H9 (cell line): ENCODE measurements at regions not wholly inside any gene's neighbourhood (a gene's known extent, or its start where the extent isn't known, plus 50 kb on each side); places are given as distances from the start of the nearest gene placed in this dataset.

Experiments
- DNase-seq: peaks from one replicate; pipeline ENCODE4 v3.0.0-alpha.2; 2017
- H2AFZ ChIP-seq: one replicate; pipeline ENCODE4 v1.6.1; 2013; ENCODE audit warnings: mild to moderate bottlenecking, low read length, control low read depth, moderate library complexity
- H2AK5ac ChIP-seq: 2 replicates; pipeline ENCODE4 v1.6.1; 2013; ENCODE audit warnings: low read length, control low read depth, mixed read lengths; ENCODE audit not compliant: insufficient read length
- H2BK120ac ChIP-seq: one replicate; pipeline ENCODE4 v1.6.1; 2013; ENCODE audit warnings: low read depth, mild to moderate bottlenecking, low read length, control low read depth, inconsistent platforms; ENCODE audit not compliant: poor library complexity, severe bottlenecking
- H2BK12ac ChIP-seq: 2 replicates; pipeline ENCODE4 v1.6.1; 2013; ENCODE audit warnings: low read length, control low read depth, mixed read lengths, low read depth; ENCODE audit not compliant: insufficient read length
- H2BK15ac ChIP-seq: 2 replicates; pipeline ENCODE4 v1.6.1; 2013; ENCODE audit warnings: low read depth, low read length, control low read depth
- H2BK20ac ChIP-seq: one replicate; pipeline ENCODE4 v1.6.1; 2013; ENCODE audit warnings: low read depth, mild to moderate bottlenecking, low read length, control low read depth, inconsistent platforms; ENCODE audit not compliant: poor library complexity, severe bottlenecking
- H2BK5ac ChIP-seq: 2 replicates; pipeline ENCODE4 v1.6.1; 2013; ENCODE audit warnings: low read length, control low read depth, mixed read lengths; ENCODE audit not compliant: insufficient read length
- H3K14ac ChIP-seq: 2 replicates; pipeline ENCODE4 v1.6.1; 2013; ENCODE audit warnings: low read length, control low read depth; ENCODE audit not compliant: insufficient read depth
- H3K18ac ChIP-seq: 2 replicates; pipeline ENCODE4 v1.6.1; 2013; ENCODE audit warnings: low read depth, mild to moderate bottlenecking, mixed read lengths, low read length, control low read depth; ENCODE audit not compliant: insufficient read length
- H3K23ac ChIP-seq: 2 replicates; pipeline ENCODE4 v1.6.1; 2013; ENCODE audit warnings: low read length, control low read depth, mixed read lengths, low read depth; ENCODE audit not compliant: insufficient read length
- H3K23me2 ChIP-seq: 2 replicates; pipeline ENCODE4 v1.6.1; 2013; ENCODE audit warnings: low read depth, mild to moderate bottlenecking, mixed read lengths, low read length, control low read depth; ENCODE audit not compliant: insufficient read length, poor library complexity, severe bottlenecking
- H3K27ac ChIP-seq: 2 replicates; pipeline ENCODE4 v1.5.1; 2013; ENCODE audit warnings: low read length, control low read depth, mixed read lengths, low read depth; ENCODE audit not compliant: insufficient read length
- H3K27me3 ChIP-seq: 2 replicates; pipeline ENCODE4 v1.6.1; 2013; ENCODE audit warnings: low read length, control low read depth, inconsistent platforms; ENCODE audit not compliant: insufficient read depth
- H3K4ac ChIP-seq: 2 replicates; pipeline ENCODE4 v1.6.1; 2013; ENCODE audit warnings: low read depth, mild to moderate bottlenecking, control low read depth, inconsistent platforms, low read length, moderate library complexity
- H3K4me1 ChIP-seq: 2 replicates; pipeline ENCODE4 v1.6.1; 2013; ENCODE audit warnings: low read length, control low read depth, inconsistent platforms; ENCODE audit not compliant: insufficient read depth
- H3K4me2 ChIP-seq: 2 replicates; pipeline ENCODE4 v1.6.1; 2013; ENCODE audit warnings: low read length, control low read depth, mixed read lengths; ENCODE audit not compliant: insufficient read length, insufficient read depth
- H3K56ac ChIP-seq: 2 replicates; pipeline ENCODE4 v1.6.1; 2013; ENCODE audit warnings: low read depth, mild to moderate bottlenecking, mixed read lengths, low read length, control low read depth; ENCODE audit not compliant: insufficient read length
- H3K79me1 ChIP-seq: 2 replicates; pipeline ENCODE4 v1.6.1; 2013; ENCODE audit warnings: low read depth, mild to moderate bottlenecking, moderate library complexity, low read length, control low read depth, inconsistent platforms; ENCODE audit not compliant: insufficient read depth, poor library complexity, severe bottlenecking
- H3K79me2 ChIP-seq: 2 replicates; pipeline ENCODE4 v1.6.1; 2013; ENCODE audit warnings: low read length, control low read depth, inconsistent platforms; ENCODE audit not compliant: insufficient read depth
- H3K9ac ChIP-seq: 2 replicates; pipeline ENCODE4 v1.6.1; 2013; ENCODE audit warnings: low read length, control low read depth, mixed read lengths; ENCODE audit not compliant: insufficient read length; ENCODE audit errors: extremely low read depth
- H3K9me3 ChIP-seq: one replicate; pipeline ENCODE4 v1.6.1; 2013; ENCODE audit warnings: low read depth, low read length, inconsistent platforms; ENCODE audit not compliant: control insufficient read depth
- H3T11ph ChIP-seq: one replicate; pipeline ENCODE4 v1.6.1; 2013; ENCODE audit warnings: mild to moderate bottlenecking, low read length, control low read depth, inconsistent platforms
- H4K20me1 ChIP-seq: one replicate; pipeline ENCODE4 v1.6.1; 2013; ENCODE audit not compliant: control insufficient read depth, insufficient read length, insufficient read depth
- H4K5ac ChIP-seq: 2 replicates; pipeline ENCODE4 v1.6.1; 2013; ENCODE audit warnings: low read depth, mild to moderate bottlenecking, mixed read lengths, low read length, control low read depth; ENCODE audit not compliant: insufficient read length
- H4K8ac ChIP-seq: replicated peaks from 2 replicates; pipeline ENCODE4 v1.6.1; 2013; ENCODE audit warnings: low read length, control low read depth, mixed read lengths, low read depth; ENCODE audit not compliant: insufficient read length
- H4K91ac ChIP-seq: 2 replicates; pipeline ENCODE4 v1.6.1; 2013; ENCODE audit warnings: low read depth, mild to moderate bottlenecking, moderate library complexity, mixed read lengths, low read length, control low read depth; ENCODE audit not compliant: insufficient read length
- H3K27ac Mint-ChIP-seq, 3 experiments: 2 replicates in 2 of 3; 3 replicates in 1 of 3; pipeline ENCODE4 v1.8.0; 2020 to 2021; ENCODE audit warnings: mixed read lengths in 3 of 3, mild to moderate bottlenecking in 1 of 3, moderate library complexity in 1 of 3
- H3K27me3 Mint-ChIP-seq: 2 replicates; pipeline ENCODE4 v1.8.0; 2021; ENCODE audit warnings: low read depth, mild to moderate bottlenecking, moderate library complexity, mixed read lengths
- H3K36me3 Mint-ChIP-seq, 3 experiments: 2 replicates in 2 of 3; 3 replicates in 1 of 3; pipeline ENCODE4 v1.8.0; 2020 to 2021; ENCODE audit warnings: low read depth in 3 of 3, mixed read lengths in 3 of 3; ENCODE audit not compliant: insufficient read depth in 1 of 3
- H3K4me1 Mint-ChIP-seq, 2 experiments: 2 replicates each; pipeline ENCODE4 v1.8.0; 2020; ENCODE audit warnings: mixed read lengths in 2 of 2
- H3K4me3 Mint-ChIP-seq, 2 experiments: 2 replicates in 1 of 2; 3 replicates in 1 of 2; pipeline ENCODE4 v1.8.0; 2020 to 2021; ENCODE audit warnings: mild to moderate bottlenecking in 2 of 2, mixed read lengths in 2 of 2, moderate library complexity in 1 of 2
- H3K9me3 Mint-ChIP-seq, 2 experiments: 2 replicates in 1 of 2; 3 replicates in 1 of 2; pipeline ENCODE4 v1.8.0; 2020; ENCODE audit warnings: mild to moderate bottlenecking in 2 of 2, mixed read lengths in 2 of 2, moderate library complexity in 1 of 2
- CTCF ChIP-seq: fragments of 200-600 bp; sonication (generic); conservative IDR thresholded peaks from 3 replicates; pipeline ENCODE4 v1.8.0; 2021; ENCODE audit warnings: antibody characterized with exemption, mild to moderate bottlenecking
- WGBS: extraction: QIAGEN DNeasy Blood & Tissue Kit; methylation state at CpG from one replicate; pipeline ENCODE4 v1.1.7; 2013; ENCODE audit warnings: missing lambda C conversion rate, low lambda C conversion rate, mixed read lengths; ENCODE audit not compliant: insufficient read length; ENCODE audit errors: extremely low coverage; 5-methylcytosine and 5-hydroxymethylcytosine counted together

- H2BK20ac ChIP-seq, result no peak overlapping the region
- Mint-ChIP-seq H3K4me3 (no peak overlapping the region), H3K27me3 (peaks cover 5% of the 10 kb centered on the region; the same call in 1 of the 2 replicates), H3K27ac (no peak overlapping the region), H3K36me3 (no peaks in the 10 kb centered on the region), H3K4me1 (peaks cover 0 to 7% of the 10 kb centered on the region in 2 experiments; a peak in 1 of 4 replicates), H3K9me3 (no peaks in the 10 kb centered on the region; a peak in 1 of 5 replicates)
- no CpG with 5 or more reads among the region's 27 CpGs for WGBS
- no peaks in the 10 kb centered on the region for H3K27me3 ChIP-seq
- H3K23me2 ChIP-seq, result no peaks in the 10 kb centered on the region
- H2BK15ac ChIP-seq, result no peak overlapping the region
- no peaks in the 10 kb centered on the region for H3K79me2 ChIP-seq
- H3K4me1 ChIP-seq, result no peaks in the 10 kb centered on the region; the same call in 1 of the 2 replicates
- no peak overlapping the region for H2AK5ac ChIP-seq
- no peak overlapping the region for H4K8ac ChIP-seq
- no peak overlapping the region for H3K27ac ChIP-seq
- no peak for TF ChIP-seq CTCF
- no peak overlapping the region for H2BK12ac ChIP-seq
- no peak overlapping the region for H3T11ph ChIP-seq
- no peak overlapping the region for H4K5ac ChIP-seq
- H4K91ac ChIP-seq, result no peak overlapping the region
- H3K9me3 ChIP-seq, result no peaks in the 10 kb centered on the region
- H3K14ac ChIP-seq, result no peak overlapping the region
- H3K4me2 ChIP-seq, result no peak overlapping the region
- H2AFZ ChIP-seq, result no peak overlapping the region
- H2BK120ac ChIP-seq, result no peak overlapping the region
- no peaks in the 10 kb centered on the region for H4K20me1 ChIP-seq
- no peak overlapping the region for H3K23ac ChIP-seq
- no peak overlapping the region for H3K9ac ChIP-seq
- H3K79me1 ChIP-seq, result no peaks in the 10 kb centered on the region
- H3K18ac ChIP-seq, result no peak overlapping the region
- H3K4ac ChIP-seq, result no peak overlapping the region
- DNase-seq, result peak; percentile 73
- no peak overlapping the region for H2BK5ac ChIP-seq
- H3K56ac ChIP-seq, result no peak overlapping the region
Observed at GRCh38 chr2:129318581-129319421, 660.7 kb upstream of the RAB6C start.
